Neural progenitor cell (in vitro differentiated cells): ENCODE measurements at regions not wholly inside any gene's neighbourhood (a gene's known extent, or its start where the extent isn't known, plus 50 kb on each side); places are given as distances from the start of the nearest gene placed in this dataset.

ENCODE experiments used
- DNase-seq: peaks from one replicate; pipeline ENCODE4 v3.0.0-alpha.2; 2016; ENCODE audit warnings: low spot score
- H2AFZ ChIP-seq: fragments of 200-600 bp; sonication (generic); replicated peaks from 2 replicates; pipeline ENCODE4 v1.6.1; 2016; ENCODE audit warnings: antibody characterized with exemption
- H3F3A ChIP-seq: fragments of 200-600 bp; sonication (generic); 2 replicates; pipeline ENCODE4 v1.6.1; 2016; ENCODE audit warnings: antibody characterized with exemption, low read depth
- H3K27ac ChIP-seq: fragments of 200-600 bp; sonication (generic); 2 replicates; pipeline ENCODE4 v1.5.1; 2016; ENCODE audit warnings: mild to moderate bottlenecking
- H3K27me3 ChIP-seq: fragments of 200-600 bp; sonication (generic); 2 replicates; pipeline ENCODE4 v1.6.1; 2016; ENCODE audit warnings: mild to moderate bottlenecking, moderate library complexity
- H3K36me3 ChIP-seq: fragments of 200-600 bp; sonication (generic); 2 replicates; pipeline ENCODE4 v1.5.1; 2016
- H3K4me1 ChIP-seq: fragments of 200-600 bp; sonication (generic); 2 replicates; pipeline ENCODE4 v1.6.1; 2016; ENCODE audit warnings: mixed run types
- H3K4me2 ChIP-seq: fragments of 200-600 bp; sonication (generic); 2 replicates; pipeline ENCODE4 v1.6.1; 2016
- H3K4me3 ChIP-seq: fragments of 200-600 bp; sonication (generic); 2 replicates; pipeline ENCODE4 v1.5.1; 2016
- H3K79me2 ChIP-seq: fragments of 200-600 bp; sonication (generic); 2 replicates; pipeline ENCODE4 v1.6.1; 2016; ENCODE audit warnings: low read depth
- H3K9ac ChIP-seq: fragments of 200-600 bp; sonication (generic); 2 replicates; pipeline ENCODE4 v1.6.1; 2016
- H3K9me3 ChIP-seq: fragments of 200-600 bp; sonication (generic); 2 replicates; pipeline ENCODE4 v1.5.1; 2016; ENCODE audit warnings: low read depth
- H4K20me1 ChIP-seq: fragments of 200-600 bp; sonication (generic); 2 replicates; pipeline ENCODE4 v1.6.1; 2016; ENCODE audit warnings: low read depth
- H3K27ac Mint-ChIP-seq: 3 replicates; pipeline ENCODE4 v1.8.0; 2021; ENCODE audit warnings: mixed read lengths
- H3K27me3 Mint-ChIP-seq: 2 replicates; pipeline ENCODE4 v1.8.0; 2022; ENCODE audit warnings: low read depth, mild to moderate bottlenecking, inconsistent platforms, moderate library complexity, mixed read lengths; ENCODE audit not compliant: insufficient read depth
- H3K36me3 Mint-ChIP-seq: 3 replicates; pipeline ENCODE4 v1.8.0; 2021; ENCODE audit warnings: mixed read lengths
- H3K4me1 Mint-ChIP-seq: 3 replicates; pipeline ENCODE4 v1.8.0; 2021; ENCODE audit warnings: mixed read lengths
- H3K4me3 Mint-ChIP-seq: 3 replicates; pipeline ENCODE4 v1.8.0; 2021; ENCODE audit warnings: mild to moderate bottlenecking, moderate library complexity, mixed read lengths
- H3K9me3 Mint-ChIP-seq: 3 replicates; pipeline ENCODE4 v1.8.0; 2020; ENCODE audit warnings: mixed read lengths
- EZH2 ChIP-seq: fragments of 200-600 bp; sonication (generic); IDR thresholded peaks from 2 replicates; pipeline ENCODE4 v1.6.1; 2017; ENCODE audit warnings: antibody characterized with exemption, mild to moderate bottlenecking, moderate library complexity
- EZH2phosphoT487 ChIP-seq: fragments of 200-600 bp; sonication (generic); IDR thresholded peaks from 2 replicates; pipeline ENCODE4 v1.6.1; 2017; ENCODE audit warnings: antibody characterized with exemption
- TF ChIP-seq, protein P1 (sequence below): fragments of 200-600 bp; sonication (generic); IDR thresholded peaks from 2 replicates; pipeline ENCODE4 v1.5.1; 2017; ENCODE audit warnings: antibody characterized with exemption, mild to moderate bottlenecking

DNA sequence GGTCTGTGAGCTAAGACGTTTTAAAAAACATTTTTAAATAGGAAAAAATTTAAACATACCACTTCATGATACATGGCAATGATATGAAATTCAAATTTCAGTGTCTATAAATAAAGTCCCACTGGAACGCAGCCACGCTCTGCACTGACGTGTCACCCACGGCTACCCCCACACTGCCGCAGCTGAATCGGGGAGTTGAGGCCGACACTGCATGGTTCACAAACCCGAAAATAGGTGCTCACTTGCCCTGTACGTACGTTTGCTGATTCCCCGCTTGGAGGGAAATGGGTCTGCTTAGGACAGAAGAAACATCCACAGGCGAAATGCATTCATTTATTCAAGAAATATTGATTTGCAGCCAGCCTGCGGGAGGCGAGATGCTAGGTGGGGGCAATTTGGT, 1342.3 kb downstream of the TBC1D22A start:
- H3K9ac ChIP-seq: no peak overlapping the region
- no peak overlapping the region for H3K27ac ChIP-seq
- H3K4me2 ChIP-seq: no peak overlapping the region
- DNase-seq: no peak
- H4K20me1 ChIP-seq: no peaks in the 10 kb centered on the region
- H3K27me3 Mint-ChIP-seq: peaks cover 9% of the 10 kb centered on the region
- H3F3A ChIP-seq: no peaks in the 10 kb centered on the region
- H3K4me3 ChIP-seq: no peak overlapping the region
- H3K27ac Mint-ChIP-seq: no peak overlapping the region
- H3K79me2 ChIP-seq: no peaks in the 10 kb centered on the region
- H3K9me3 ChIP-seq: no peaks in the 10 kb centered on the region
- H3K36me3 Mint-ChIP-seq: no peaks in the 10 kb centered on the region
- no peak overlapping the region for H2AFZ ChIP-seq
- no peaks in the 10 kb centered on the region for H3K4me1 ChIP-seq
- H3K4me1 Mint-ChIP-seq: peaks cover 14% of the 10 kb centered on the region
- no peak for TF ChIP-seq EZH2
- TF ChIP-seq, protein P1, sequence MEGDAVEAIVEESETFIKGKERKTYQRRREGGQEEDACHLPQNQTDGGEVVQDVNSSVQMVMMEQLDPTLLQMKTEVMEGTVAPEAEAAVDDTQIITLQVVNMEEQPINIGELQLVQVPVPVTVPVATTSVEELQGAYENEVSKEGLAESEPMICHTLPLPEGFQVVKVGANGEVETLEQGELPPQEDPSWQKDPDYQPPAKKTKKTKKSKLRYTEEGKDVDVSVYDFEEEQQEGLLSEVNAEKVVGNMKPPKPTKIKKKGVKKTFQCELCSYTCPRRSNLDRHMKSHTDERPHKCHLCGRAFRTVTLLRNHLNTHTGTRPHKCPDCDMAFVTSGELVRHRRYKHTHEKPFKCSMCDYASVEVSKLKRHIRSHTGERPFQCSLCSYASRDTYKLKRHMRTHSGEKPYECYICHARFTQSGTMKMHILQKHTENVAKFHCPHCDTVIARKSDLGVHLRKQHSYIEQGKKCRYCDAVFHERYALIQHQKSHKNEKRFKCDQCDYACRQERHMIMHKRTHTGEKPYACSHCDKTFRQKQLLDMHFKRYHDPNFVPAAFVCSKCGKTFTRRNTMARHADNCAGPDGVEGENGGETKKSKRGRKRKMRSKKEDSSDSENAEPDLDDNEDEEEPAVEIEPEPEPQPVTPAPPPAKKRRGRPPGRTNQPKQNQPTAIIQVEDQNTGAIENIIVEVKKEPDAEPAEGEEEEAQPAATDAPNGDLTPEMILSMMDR: no peak
- no peak for TF ChIP-seq EZH2phosphoT487
- no peak overlapping the region for H3K4me3 Mint-ChIP-seq
- no peaks in the 10 kb centered on the region for H3K36me3 ChIP-seq
- H3K9me3 Mint-ChIP-seq: peaks cover 11% of the 10 kb centered on the region
- no peaks in the 10 kb centered on the region for H3K27me3 ChIP-seq

DNA sequence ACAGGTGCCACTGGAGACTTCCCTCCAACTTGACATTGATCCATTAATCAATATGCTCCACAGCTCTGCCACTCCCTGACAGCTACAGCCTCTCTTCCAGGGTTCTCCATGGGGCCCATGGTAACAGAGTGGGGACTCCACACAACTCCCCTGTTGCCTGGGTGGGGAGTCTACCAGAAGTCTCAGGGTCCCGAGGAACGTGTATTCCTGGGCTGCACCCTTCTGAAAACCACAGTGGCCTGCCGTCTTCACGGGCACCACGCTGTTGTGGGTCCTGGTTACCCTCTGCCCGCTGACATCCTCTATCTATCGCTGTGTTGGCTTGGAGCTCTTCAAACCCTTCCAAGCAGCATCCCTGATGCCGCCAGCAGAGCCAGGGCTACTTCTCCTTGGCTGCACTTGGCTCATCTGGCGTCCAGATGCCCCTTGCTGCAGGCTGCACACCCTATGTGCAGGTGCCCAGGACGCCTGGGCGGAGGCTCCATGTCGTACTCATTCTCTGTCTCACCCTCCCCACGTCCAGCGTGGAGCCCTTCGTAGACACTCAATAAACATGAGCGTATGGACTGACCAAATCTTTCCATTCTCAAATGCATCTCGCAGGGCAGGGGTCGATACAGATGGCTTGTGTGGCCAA, 1341.8 kb downstream of the TBC1D22A start:
- H3K4me1 Mint-ChIP-seq: peaks cover 14% of the 10 kb centered on the region
- H3K9me3 ChIP-seq: no peaks in the 10 kb centered on the region
- no peaks in the 10 kb centered on the region for H3K36me3 Mint-ChIP-seq
- no peak overlapping the region for H3K4me2 ChIP-seq
- peak overlapping the region; percentile 42 for H3K27ac Mint-ChIP-seq
- H3K4me3 ChIP-seq: no peak overlapping the region
- no peaks in the 10 kb centered on the region for H3K36me3 ChIP-seq
- DNase-seq: no peak
- H3K4me1 ChIP-seq: no peaks in the 10 kb centered on the region
- TF ChIP-seq, protein P1: no peak
- no peak for TF ChIP-seq EZH2phosphoT487
- TF ChIP-seq EZH2: no peak
- no peaks in the 10 kb centered on the region for H3K79me2 ChIP-seq
- no peaks in the 10 kb centered on the region for H3K27me3 ChIP-seq
- H3K4me3 Mint-ChIP-seq: no peak overlapping the region
- H3K9ac ChIP-seq: no peak overlapping the region
- H2AFZ ChIP-seq: no peak overlapping the region
- H3K27ac ChIP-seq: no peak overlapping the region
- no peaks in the 10 kb centered on the region for H3F3A ChIP-seq
- peaks cover 12% of the 10 kb centered on the region for H3K27me3 Mint-ChIP-seq
- no peaks in the 10 kb centered on the region for H4K20me1 ChIP-seq
- H3K9me3 Mint-ChIP-seq: peaks cover 10% of the 10 kb centered on the region

DNA sequence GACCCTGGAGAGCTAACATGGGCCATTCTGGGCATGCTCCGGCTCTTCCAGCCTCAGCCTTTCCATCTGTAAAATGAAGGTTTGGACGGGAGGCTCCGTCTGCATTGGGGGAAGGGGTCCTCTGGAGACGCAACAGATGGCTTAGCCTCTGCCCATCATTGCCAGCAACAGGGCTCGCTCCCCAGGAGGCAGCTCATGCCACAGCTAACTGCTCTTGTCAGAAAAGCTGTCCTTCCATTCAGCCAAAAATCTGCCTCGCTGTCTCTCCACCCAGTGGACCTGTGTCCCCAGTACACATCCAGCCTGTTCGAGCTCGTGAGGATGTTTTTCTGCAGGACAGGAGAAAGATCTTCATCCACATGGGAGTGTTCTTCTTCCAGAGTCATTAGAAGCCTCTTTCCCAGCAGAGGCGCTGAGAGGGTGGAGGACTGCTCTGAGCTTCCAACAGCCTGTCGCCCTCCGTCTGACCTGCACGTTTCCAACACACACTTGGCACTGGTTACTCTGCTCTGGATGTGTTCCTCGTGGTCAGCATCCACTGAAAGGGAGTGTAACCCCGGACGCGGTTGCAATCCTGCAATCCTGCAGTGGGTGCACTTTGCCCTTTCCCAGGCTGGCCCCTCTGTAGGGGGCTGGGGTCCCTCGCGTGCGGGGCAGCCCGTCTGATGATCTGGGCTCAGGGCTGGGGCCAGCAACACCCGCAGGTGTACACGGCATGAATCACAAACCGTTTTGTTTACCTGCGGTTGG, 1340.9 kb downstream of the TBC1D22A start:
- no peaks in the 10 kb centered on the region for H3K36me3 Mint-ChIP-seq
- Histone ChIP-seq H3K9me3 (no peaks in the 10 kb centered on the region), H2AFZ (no peak overlapping the region), H4K20me1 (no peaks in the 10 kb centered on the region), H3K4me3 (no peak overlapping the region), H3K27me3 (no peaks in the 10 kb centered on the region), H3K4me2 (no peak overlapping the region), H3F3A (no peaks in the 10 kb centered on the region), H3K79me2 (no peaks in the 10 kb centered on the region), H3K27ac (no peak overlapping the region), H3K36me3 (no peaks in the 10 kb centered on the region), H3K4me1 (no peaks in the 10 kb centered on the region), H3K9ac (no peak overlapping the region)
- DNase-seq: no peak
- H3K9me3 Mint-ChIP-seq: peaks cover 2% of the 10 kb centered on the region
- H3K4me3 Mint-ChIP-seq: no peak overlapping the region
- H3K27ac Mint-ChIP-seq: no peak overlapping the region
- peaks cover 15% of the 10 kb centered on the region for H3K4me1 Mint-ChIP-seq
- TF ChIP-seq, protein P1: no peak
- TF ChIP-seq EZH2 (no peak), EZH2phosphoT487 (no peak)
- H3K27me3 Mint-ChIP-seq: peaks cover 12% of the 10 kb centered on the region
